ENCODE measurements at regions not wholly inside any gene's neighbourhood (a gene's known extent, or its start where the extent isn't known, plus 50 kb on each side); places are given as distances from the start of the nearest gene placed in this dataset.

- DNase-seq (ENCODE audit: insufficient read length, low spot score) (no peak), FAIRE-seq (no peak)
- TF ChIP-seq SPI1 (IDR thresholded peaks at IDR 0.05; ENCODE audit: low read depth, low read length) (no peak), POLR2A (IDR thresholded peaks at IDR 0.05; ENCODE audit: low read depth, low read length) (no peak), PAX5 (IDR thresholded peaks at IDR 0.05; ENCODE audit: insufficient read depth, low read length, severe bottlenecking) (no peak), TAF1 (IDR thresholded peaks at IDR 0.05; ENCODE audit: low read depth, low read length) (no peak), POU2F2 (IDR thresholded peaks at IDR 0.05; ENCODE audit: low read depth, low read length) (no peak)
Measured at GRCh38 chr12:19880721-19881120, 441.4 kb downstream of the AEBP2 start.

GRCh38 chr12:19882346-19882745 lies 443.1 kb downstream of the AEBP2 start:
- FAIRE-seq (no peak), DNase-seq (ENCODE audit: insufficient read length, low spot score) (no peak)
- TF ChIP-seq POU2F2 (IDR thresholded peaks at IDR 0.05; ENCODE audit: low read depth, low read length) (no peak), SPI1 (IDR thresholded peaks at IDR 0.05; ENCODE audit: low read depth, low read length) (no peak)

GRCh38 chr12:19884021-19884492 lies 444.8 kb downstream of the AEBP2 start:
- no peak for TF ChIP-seq POLR2A (IDR thresholded peaks at IDR 0.05; ENCODE audit: low read depth, low read length)
- TF ChIP-seq POLR2AphosphoS5 (IDR thresholded peaks at IDR 0.05; ENCODE audit: low read depth, low read length): no peak
- TF ChIP-seq SPI1 (IDR thresholded peaks at IDR 0.05; ENCODE audit: low read depth, low read length): no peak
- no peak for TF ChIP-seq TAF1 (IDR thresholded peaks at IDR 0.05; ENCODE audit: low read depth, low read length)
- no peak for TF ChIP-seq POU2F2 (IDR thresholded peaks at IDR 0.05; ENCODE audit: low read depth, low read length)
- TF ChIP-seq PAX5 (IDR thresholded peaks at IDR 0.05; ENCODE audit: insufficient read depth, low read length, severe bottlenecking): no peak
- FAIRE-seq: no peak
- DNase-seq (ENCODE audit: insufficient read length, low spot score): no peak

GRCh38 chr12:19885093-19885812 lies 446.0 kb downstream of the AEBP2 start:
- no peak for DNase-seq (ENCODE audit: insufficient read length, low spot score)
- no peak for FAIRE-seq
- TF ChIP-seq POLR2AphosphoS5 (IDR thresholded peaks at IDR 0.05; ENCODE audit: low read depth, low read length) (no peak), POU2F2 (IDR thresholded peaks at IDR 0.05; ENCODE audit: low read depth, low read length) (no peak), PAX5 (IDR thresholded peaks at IDR 0.05; ENCODE audit: insufficient read depth, low read length, severe bottlenecking) (no peak), POLR2A (IDR thresholded peaks at IDR 0.05; ENCODE audit: low read depth, low read length) (no peak), TAF1 (IDR thresholded peaks at IDR 0.05; ENCODE audit: low read depth, low read length) (no peak), SPI1 (IDR thresholded peaks at IDR 0.05; ENCODE audit: low read depth, low read length) (no peak)

- DNase-seq (ENCODE audit: insufficient read length, low spot score) (no peak), FAIRE-seq (no peak)
- TF ChIP-seq SPI1 (IDR thresholded peaks at IDR 0.05; ENCODE audit: low read depth, low read length): no peak
- TF ChIP-seq POLR2A (IDR thresholded peaks at IDR 0.05; ENCODE audit: low read depth, low read length): no peak
- TF ChIP-seq POLR2AphosphoS5 (IDR thresholded peaks at IDR 0.05; ENCODE audit: low read depth, low read length): no peak
- no peak for TF ChIP-seq PAX5 (IDR thresholded peaks at IDR 0.05; ENCODE audit: insufficient read depth, low read length, severe bottlenecking)
- TF ChIP-seq POU2F2 (IDR thresholded peaks at IDR 0.05; ENCODE audit: low read depth, low read length): no peak
- no peak for TF ChIP-seq TAF1 (IDR thresholded peaks at IDR 0.05; ENCODE audit: low read depth, low read length)
Measured at GRCh38 chr12:19886065-19886464, 446.8 kb downstream of the AEBP2 start.

GRCh38 chr12:19886639-19887064 lies 447.4 kb downstream of the AEBP2 start:
- TF ChIP-seq SPI1 (IDR thresholded peaks at IDR 0.05; ENCODE audit: low read depth, low read length) (no peak), POLR2A (IDR thresholded peaks at IDR 0.05; ENCODE audit: low read depth, low read length) (no peak), POU2F2 (IDR thresholded peaks at IDR 0.05; ENCODE audit: low read depth, low read length) (no peak), TAF1 (IDR thresholded peaks at IDR 0.05; ENCODE audit: low read depth, low read length) (no peak), PAX5 (IDR thresholded peaks at IDR 0.05; ENCODE audit: insufficient read depth, low read length, severe bottlenecking) (no peak), POLR2AphosphoS5 (IDR thresholded peaks at IDR 0.05; ENCODE audit: low read depth, low read length) (no peak)
- no peak for DNase-seq (ENCODE audit: insufficient read length, low spot score)
- FAIRE-seq: no peak

- DNase-seq (ENCODE audit: insufficient read length, low spot score): no peak
- no peak for TF ChIP-seq POU2F2 (IDR thresholded peaks at IDR 0.05; ENCODE audit: low read depth, low read length)
- TF ChIP-seq POLR2A (IDR thresholded peaks at IDR 0.05; ENCODE audit: low read depth, low read length): no peak
- TF ChIP-seq PAX5 (IDR thresholded peaks at IDR 0.05; ENCODE audit: insufficient read depth, low read length, severe bottlenecking): no peak
- TF ChIP-seq SPI1 (IDR thresholded peaks at IDR 0.05; ENCODE audit: low read depth, low read length): no peak
- FAIRE-seq: no peak
Measured at GRCh38 chr12:19890024-19890423, 450.7 kb downstream of the AEBP2 start.

GRCh38 chr12:19891936-19892591 lies 452.8 kb downstream of the AEBP2 start:
- FAIRE-seq: no peak
- TF ChIP-seq TAF1 (IDR thresholded peaks at IDR 0.05; ENCODE audit: low read depth, low read length) (no peak), POLR2AphosphoS5 (IDR thresholded peaks at IDR 0.05; ENCODE audit: low read depth, low read length) (no peak), SPI1 (IDR thresholded peaks at IDR 0.05; ENCODE audit: low read depth, low read length) (no peak), POLR2A (IDR thresholded peaks at IDR 0.05; ENCODE audit: low read depth, low read length) (no peak), POU2F2 (IDR thresholded peaks at IDR 0.05; ENCODE audit: low read depth, low read length) (no peak), PAX5 (IDR thresholded peaks at IDR 0.05; ENCODE audit: insufficient read depth, low read length, severe bottlenecking) (no peak)
- DNase-seq (ENCODE audit: insufficient read length, low spot score): no peak

GRCh38 chr12:19893514-19893913 lies 454.2 kb downstream of the AEBP2 start:
- FAIRE-seq (no peak), DNase-seq (ENCODE audit: insufficient read length, low spot score) (no peak)
- TF ChIP-seq POLR2AphosphoS5 (IDR thresholded peaks at IDR 0.05; ENCODE audit: low read depth, low read length): no peak
- no peak for TF ChIP-seq PAX5 (IDR thresholded peaks at IDR 0.05; ENCODE audit: insufficient read depth, low read length, severe bottlenecking)
- no peak for TF ChIP-seq TAF1 (IDR thresholded peaks at IDR 0.05; ENCODE audit: low read depth, low read length)
- no peak for TF ChIP-seq POLR2A (IDR thresholded peaks at IDR 0.05; ENCODE audit: low read depth, low read length)
- TF ChIP-seq SPI1 (IDR thresholded peaks at IDR 0.05; ENCODE audit: low read depth, low read length): no peak
- TF ChIP-seq POU2F2 (IDR thresholded peaks at IDR 0.05; ENCODE audit: low read depth, low read length): no peak

Measured in GM12891 (cell line).